PC-9 (cell line): ENCODE measurements at regions not wholly inside any gene's neighbourhood (a gene's known extent, or its start where the extent isn't known, plus 50 kb on each side); places are given as distances from the start of the nearest gene placed in this dataset.

Source experiments
- BruUV-seq: library from RNA; stranded (reverse); fragments of 400-500 nt; replicated peaks from 2 replicates; lab custom pipeline; 2021; lab: Mats Ljungman, UMichigan
- CTCF ChIA-PET: fragments of 300-600 bp; sonication (Branson Sonifier 250); formaldehyde crosslinking; loops from one replicate; lab custom pipeline; 2022; ENCODE audit warnings: antibody characterized with exemption; lab: Charles Lee
- POLR2A ChIA-PET: fragments of 300-600 bp; sonication (Branson Sonifier 250); formaldehyde crosslinking; loops from one replicate; lab custom pipeline; 2022; ENCODE audit warnings: antibody characterized with exemption; ENCODE audit not compliant: unreplicated experiment; lab: Charles Lee
- DNase-seq, 2 experiments: peaks; one replicate each; pipeline versions ENCODE4 v3.0.0 to v3.0.0-alpha.2; 2015 to 2022; ENCODE audit warnings: mixed read lengths in 1 of 2
- H2AFZ ChIP-seq: fragments of 200-600 bp; sonication (generic); 2 replicates; pipeline ENCODE4 v1.8.1; 2017; ENCODE audit warnings: antibody characterized with exemption
- H3F3A ChIP-seq: fragments of 200-600 bp; sonication (generic); 2 replicates; pipeline ENCODE4 v1.8.1; 2017; ENCODE audit warnings: antibody characterized with exemption, mild to moderate bottlenecking, low read depth; ENCODE audit not compliant: insufficient read depth
- H3K27ac ChIP-seq: fragments of 200-600 bp; sonication (generic); 2 replicates; pipeline ENCODE4 v1.6.1; 2016; ENCODE audit warnings: mixed run types
- H3K27me3 ChIP-seq: fragments of 200-600 bp; sonication (generic); 2 replicates; pipeline ENCODE4 v1.6.1; 2016; ENCODE audit warnings: low read depth, mixed run types; ENCODE audit not compliant: insufficient read depth
- H3K36me3 ChIP-seq: fragments of 200-600 bp; sonication (generic); 2 replicates; pipeline ENCODE4 v1.6.1; 2016; ENCODE audit warnings: low read depth, mixed run types
- H3K4me1 ChIP-seq: fragments of 200-600 bp; sonication (generic); replicated peaks from 2 replicates; pipeline ENCODE4 v1.6.1; 2016; ENCODE audit warnings: mixed run types; ENCODE audit not compliant: insufficient read depth
- H3K4me2 ChIP-seq: fragments of 200-600 bp; sonication (generic); 2 replicates; pipeline ENCODE4 v1.6.1; 2017; ENCODE audit warnings: mixed run types
- H3K4me3 ChIP-seq: fragments of 200-600 bp; sonication (generic); 2 replicates; pipeline ENCODE4 v1.6.1; 2016; ENCODE audit warnings: mixed run types
- H3K79me2 ChIP-seq: fragments of 200-600 bp; sonication (generic); 2 replicates; pipeline ENCODE4 v1.6.1; 2017; ENCODE audit warnings: low read depth, mixed run types
- H3K9me2 ChIP-seq: fragments of 200-600 bp; sonication (generic); 2 replicates; pipeline ENCODE4 v1.8.1; 2017; ENCODE audit warnings: mild to moderate bottlenecking; ENCODE audit not compliant: insufficient read depth
- H3K9me3 ChIP-seq: fragments of 200-600 bp; sonication (generic); 2 replicates; pipeline ENCODE4 v1.8.1; 2016; ENCODE audit warnings: low read depth; ENCODE audit not compliant: insufficient read depth
- H4K20me1 ChIP-seq: fragments of 200-600 bp; sonication (generic); 2 replicates; pipeline ENCODE4 v1.8.1; 2017; ENCODE audit not compliant: insufficient read depth
- CTCF ChIP-seq: fragments of 200-600 bp; sonication (generic); conservative IDR thresholded peaks from 2 replicates; pipeline ENCODE4 v1.6.1; 2017; ENCODE audit warnings: mixed run types, antibody characterized with exemption, mild to moderate bottlenecking, moderate library complexity
- EZH2 ChIP-seq: fragments of 200-600 bp; sonication (generic); IDR thresholded peaks from 2 replicates; pipeline ENCODE4 v1.8.0; 2017; ENCODE audit warnings: antibody characterized with exemption, low read depth
- intact Hi-C: fragments of 100-400 bp; cut with micrococcal nuclease; formaldehyde crosslinking; loops from one replicate; pipeline ENCODE4 v1.10.0; 2022; ENCODE audit not compliant: unreplicated experiment

- H3K9me3 ChIP-seq: no peaks in the 10 kb centered on the region
- DNase-seq: no peak
- no peaks in the 10 kb centered on the region for H3K79me2 ChIP-seq
- no peaks in the 10 kb centered on the region for H4K20me1 ChIP-seq
- no peaks in the 10 kb centered on the region; the same call in 1 of the 2 replicates for H3K9me2 ChIP-seq
- H3F3A ChIP-seq: no peaks in the 10 kb centered on the region
- H3K36me3 ChIP-seq: no peaks in the 10 kb centered on the region
- no peaks in the 10 kb centered on the region for H3K4me1 ChIP-seq
- no peak overlapping the region for H3K27ac ChIP-seq
- TF ChIP-seq CTCF: no peak
- TF ChIP-seq EZH2: no peak
- POLR2A ChIA-PET: no interaction called here
- no peaks in the 10 kb centered on the region for H3K27me3 ChIP-seq
- intact Hi-C loops: no loop called here
- H3K4me3 ChIP-seq: no peak overlapping the region
- H2AFZ ChIP-seq: no peak overlapping the region
- BruUV-seq: no TSS peak
- no peak overlapping the region for H3K4me2 ChIP-seq
- CTCF ChIA-PET: no interaction called here
Observed at GRCh38 chr14:82009993-82010392, 476.3 kb upstream of the SEL1L start.

GRCh38 chr14:82011460-82011859, 477.8 kb upstream of the SEL1L start:
- Histone ChIP-seq H3K4me2 (no peak overlapping the region), H3K27ac (no peak overlapping the region), H3K79me2 (no peaks in the 10 kb centered on the region), H3K36me3 (no peaks in the 10 kb centered on the region), H3K9me3 (no peaks in the 10 kb centered on the region), H2AFZ (no peak overlapping the region), H3K4me1 (no peaks in the 10 kb centered on the region), H3F3A (no peaks in the 10 kb centered on the region), H4K20me1 (no peaks in the 10 kb centered on the region), H3K9me2 (no peaks in the 10 kb centered on the region), H3K27me3 (no peaks in the 10 kb centered on the region), H3K4me3 (no peak overlapping the region)
- TF ChIP-seq EZH2 (no peak), CTCF (no peak)
- intact Hi-C loops: no loop called here
- DNase-seq: no peak
- POLR2A ChIA-PET: no interaction called here
- CTCF ChIA-PET: no interaction called here
- no TSS peak for BruUV-seq

DNA sequence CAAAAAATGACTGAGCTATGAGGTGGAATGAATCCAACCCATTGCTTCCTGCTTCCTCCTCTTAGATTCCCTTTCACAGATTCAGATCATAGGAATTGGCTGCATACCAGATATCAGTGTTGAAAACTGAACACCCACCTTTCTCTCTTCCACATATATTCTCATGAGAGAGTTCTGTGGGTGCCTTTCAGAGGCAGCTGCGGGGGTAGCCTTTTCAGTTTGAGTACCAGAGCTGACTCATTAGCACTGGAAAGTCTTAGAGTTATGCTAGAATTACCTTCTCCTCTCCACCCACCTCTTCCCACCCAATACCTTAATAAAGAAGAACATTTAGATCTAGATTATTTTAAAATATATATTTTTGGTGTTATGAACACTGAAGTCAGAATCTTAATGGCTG, 495.4 kb upstream of the SEL1L start:
- H4K20me1 ChIP-seq: no peaks in the 10 kb centered on the region
- DNase-seq: no peak
- H3K27ac ChIP-seq: no peak overlapping the region
- no peaks in the 10 kb centered on the region for H3F3A ChIP-seq
- POLR2A ChIA-PET: no interaction called here
- H2AFZ ChIP-seq: no peak overlapping the region
- no peak overlapping the region for H3K4me3 ChIP-seq
- H3K27me3 ChIP-seq: no peaks in the 10 kb centered on the region
- TF ChIP-seq EZH2 (no peak), CTCF (no peak)
- H3K36me3 ChIP-seq: no peaks in the 10 kb centered on the region
- no TSS peak for BruUV-seq
- H3K79me2 ChIP-seq: no peaks in the 10 kb centered on the region
- no peak overlapping the region for H3K4me2 ChIP-seq
- no peaks in the 10 kb centered on the region for H3K9me3 ChIP-seq
- intact Hi-C loops: no loop called here
- CTCF ChIA-PET: no interaction called here
- no peaks in the 10 kb centered on the region for H3K4me1 ChIP-seq
- no peaks in the 10 kb centered on the region for H3K9me2 ChIP-seq
